Upper lobe of right lung (tissue), 1 donor: ENCODE measurements at regions not wholly inside any gene's neighbourhood (a gene's known extent, or its start where the extent isn't known, plus 50 kb on each side); places are given as distances from the start of the nearest gene placed in this dataset.
"Not testable (repeated sequence)": the region's sequence is repeated elsewhere in the genome, so short reads cannot be mapped to it uniquely, and the experiment has no call there.

Source experiments
- ATAC-seq: fragments of 200-7000 bp; cut with Tn5 transposase; one replicate; pipeline ENCODE4 v1.9.1; 2020; ENCODE audit warnings: mild to moderate bottlenecking, moderate library complexity
- DNase-seq: peaks from one replicate; pipeline ENCODE4 v3.0.0-alpha.2; 2020
- H3K27ac ChIP-seq: fragments of 200-600 bp; one replicate; pipeline ENCODE4 v1.8.0; 2022
- H3K27me3 ChIP-seq: fragments of 200-600 bp; one replicate; pipeline ENCODE4 v1.8.0; 2022; ENCODE audit warnings: mild to moderate bottlenecking
- H3K36me3 ChIP-seq: fragments of 200-600 bp; one replicate; pipeline ENCODE4 v1.8.0; 2022
- H3K4me1 ChIP-seq: fragments of 200-600 bp; one replicate; pipeline ENCODE4 v1.8.0; 2022
- H3K4me3 ChIP-seq: fragments of 200-600 bp; one replicate; pipeline ENCODE4 v1.8.0; 2022; ENCODE audit warnings: mild to moderate bottlenecking
- H3K9me3 ChIP-seq: fragments of 200-600 bp; one replicate; pipeline ENCODE4 v1.8.0; 2022
- CTCF ChIP-seq: fragments of 200-600 bp; IDR thresholded peaks from one replicate; pipeline ENCODE4 v1.8.0; 2022; ENCODE audit warnings: antibody characterized with exemption
- intact Hi-C: fragments of 100-400 bp; cut with DNase I; formaldehyde crosslinking; loops from one replicate; pipeline ENCODE4 v1.11.0; 2022
- donor health status: DM: no; HTN: yes; CAD: no; lungs with severe emphysema.

- DNase-seq (peak; percentile 83), ATAC-seq (peak; percentile 54)
- peaks cover 12% of the 10 kb centered on the region for H3K4me1 ChIP-seq
- H3K27me3 ChIP-seq, H3K36me3 ChIP-seq, H3K9me3 ChIP-seq, H3K27ac ChIP-seq, H3K4me3 ChIP-seq: not testable (repeated sequence)
- intact Hi-C loops, result loop anchor here (10.0 kb wide), 1 partner anchor 135 kb away; no protein-coding TSS in a partner anchor
- TF ChIP-seq CTCF, result peak; percentile 85
Measured at GRCh38 chr3:75429561-75430220, 234.4 kb upstream of the FRG2C start.

GRCh38 chr3:75430406-75430805, 233.7 kb upstream of the FRG2C start:
- H3K27me3 ChIP-seq, H3K4me3 ChIP-seq, ATAC-seq, intact Hi-C loops, DNase-seq, H3K27ac ChIP-seq, H3K36me3 ChIP-seq, H3K9me3 ChIP-seq: not testable (repeated sequence)
- H3K4me1 ChIP-seq, result peaks cover 12% of the 10 kb centered on the region

- H3K27me3 ChIP-seq, intact Hi-C loops, H3K9me3 ChIP-seq, H3K27ac ChIP-seq, H3K4me3 ChIP-seq, ATAC-seq, DNase-seq, H3K36me3 ChIP-seq: not testable (repeated sequence)
- peaks cover 13% of the 10 kb centered on the region for H3K4me1 ChIP-seq
Measured at GRCh38 chr3:75431120-75431519, 233.0 kb upstream of the FRG2C start.

- H3K27me3 ChIP-seq, H3K36me3 ChIP-seq, intact Hi-C loops, H3K27ac ChIP-seq, H3K4me3 ChIP-seq, ATAC-seq, DNase-seq, H3K9me3 ChIP-seq: not testable (repeated sequence)
- H3K4me1 ChIP-seq, result peaks cover 15% of the 10 kb centered on the region
Measured at GRCh38 chr3:75432466-75432865, 231.7 kb upstream of the FRG2C start.

- ATAC-seq, H3K4me3 ChIP-seq, H3K27me3 ChIP-seq, intact Hi-C loops, H3K27ac ChIP-seq, H3K9me3 ChIP-seq, H3K36me3 ChIP-seq: not testable (repeated sequence)
- H3K4me1 ChIP-seq, result peaks cover 15% of the 10 kb centered on the region
- peak; percentile 68 for DNase-seq
Measured at GRCh38 chr3:75432885-75433284, 231.2 kb upstream of the FRG2C start.

- H3K4me3 ChIP-seq, H3K27ac ChIP-seq, intact Hi-C loops, DNase-seq, H3K27me3 ChIP-seq, H3K36me3 ChIP-seq, ATAC-seq, H3K9me3 ChIP-seq: not testable (repeated sequence)
- H3K4me1 ChIP-seq, result peaks cover 15% of the 10 kb centered on the region
Measured at GRCh38 chr3:75433295-75433694, 230.8 kb upstream of the FRG2C start.

- intact Hi-C loops, ATAC-seq, H3K27me3 ChIP-seq, H3K36me3 ChIP-seq, H3K9me3 ChIP-seq, DNase-seq: not testable (repeated sequence)
- Histone ChIP-seq H3K4me3 (peak overlapping the region; percentile 87), H3K27ac (peak overlapping the region; percentile 86), H3K4me1 (peaks cover 15% of the 10 kb centered on the region)
Measured at GRCh38 chr3:75434276-75434912, 229.7 kb upstream of the FRG2C start.

- intact Hi-C loops, H3K9me3 ChIP-seq, H3K36me3 ChIP-seq, H3K27me3 ChIP-seq: not testable (repeated sequence)
- Histone ChIP-seq H3K4me3 (peak overlapping the region; percentile 87), H3K4me1 (peaks cover 15% of the 10 kb centered on the region), H3K27ac (peak overlapping the region; percentile 86)
- ATAC-seq, result peak; percentile 100
- DNase-seq, result peak; percentile 100
Measured at GRCh38 chr3:75434913-75435793, 229.0 kb upstream of the FRG2C start.

- peak overlapping the region; percentile 78 for H3K27ac ChIP-seq
- H3K27me3 ChIP-seq, H3K36me3 ChIP-seq, H3K9me3 ChIP-seq, DNase-seq, ATAC-seq, intact Hi-C loops: not testable (repeated sequence)
- peak overlapping the region; percentile 87 for H3K4me3 ChIP-seq
- H3K4me1 ChIP-seq, result peaks cover 15% of the 10 kb centered on the region
Measured at GRCh38 chr3:75435794-75436400, 228.2 kb upstream of the FRG2C start.

- H3K4me1 ChIP-seq, DNase-seq, intact Hi-C loops, H3K27me3 ChIP-seq, H3K4me3 ChIP-seq, ATAC-seq, H3K9me3 ChIP-seq, H3K27ac ChIP-seq, H3K36me3 ChIP-seq: not testable (repeated sequence)
Measured at GRCh38 chr3:75440986-75441385, 223.1 kb upstream of the FRG2C start.

- H3K27me3 ChIP-seq, ATAC-seq, intact Hi-C loops, H3K27ac ChIP-seq, H3K36me3 ChIP-seq, H3K9me3 ChIP-seq, H3K4me3 ChIP-seq, H3K4me1 ChIP-seq: not testable (repeated sequence)
- peak; percentile 73 for DNase-seq
Measured at GRCh38 chr3:75444634-75445033, 219.5 kb upstream of the FRG2C start.

GRCh38 chr3:75445234-75445633, 218.9 kb upstream of the FRG2C start:
- H3K9me3 ChIP-seq, intact Hi-C loops, H3K4me3 ChIP-seq, H3K36me3 ChIP-seq, DNase-seq, H3K4me1 ChIP-seq, H3K27ac ChIP-seq, ATAC-seq, H3K27me3 ChIP-seq: not testable (repeated sequence)
